ENCODE measurements at regions not wholly inside any gene's neighbourhood (a gene's known extent, or its start where the extent isn't known, plus 50 kb on each side); places are given as distances from the start of the nearest gene placed in this dataset.

GRCh38 chr4:86498863-86499166 lies 95.3 kb upstream of the PTPN13 start:
- no peak; the same call in 1 of the 2 replicates for TF ChIP-seq CTCF (IDR thresholded peaks at IDR 0.05)

- TF ChIP-seq CTCF (IDR thresholded peaks at IDR 0.05) = no peak
These were observed 93.6 kb upstream of the PTPN13 start for GRCh38 chr4:86500527-86500926.

GRCh38 chr4:86502081-86502480 lies 92.0 kb upstream of the PTPN13 start:
- TF ChIP-seq CTCF (IDR thresholded peaks at IDR 0.05) = no peak

GRCh38 chr4:86506591-86506990 lies 87.5 kb upstream of the PTPN13 start:
- no peak for TF ChIP-seq CTCF (IDR thresholded peaks at IDR 0.05)

GRCh38 chr4:86508436-86508835 lies 85.7 kb upstream of the PTPN13 start:
- TF ChIP-seq CTCF (IDR thresholded peaks at IDR 0.05) = no peak

GRCh38 chr4:86511590-86511989 lies 82.5 kb upstream of the PTPN13 start:
- no peak for TF ChIP-seq CTCF (IDR thresholded peaks at IDR 0.05)

- no peak for TF ChIP-seq CTCF (IDR thresholded peaks at IDR 0.05)
These were observed 81.5 kb upstream of the PTPN13 start for GRCh38 chr4:86512631-86513030.

GRCh38 chr4:86521373-86521969 lies 72.6 kb upstream of the PTPN13 start:
- no peak for TF ChIP-seq CTCF (IDR thresholded peaks at IDR 0.05)

Data from LNCAP (cell line).